Erythroblast (primary cell): ENCODE measurements at regions not wholly inside any gene's neighbourhood (a gene's known extent, or its start where the extent isn't known, plus 50 kb on each side); places are given as distances from the start of the nearest gene placed in this dataset.

ENCODE experiments used
- GATA1 ChIP-seq: IDR thresholded peaks from 2 replicates; pipeline ENCODE4 v1.6.1; 2011; ENCODE audit warnings: low read depth, mild to moderate bottlenecking, control low read depth, low read length, moderate library complexity
- POLR2A ChIP-seq: IDR thresholded peaks from 2 replicates; pipeline ENCODE4 v1.6.1; 2011; ENCODE audit warnings: mild to moderate bottlenecking, low read length

GRCh38 chr16:80166082-80166481 lies 374.7 kb upstream of the DYNLRB2 start:
- TF ChIP-seq POLR2A (no peak), GATA1 (no peak)
